B cell (primary cell): ENCODE measurements at regions not wholly inside any gene's neighbourhood (a gene's known extent, or its start where the extent isn't known, plus 50 kb on each side); places are given as distances from the start of the nearest gene placed in this dataset.

ENCODE experiments used
- ATAC-seq: fragments of 200-7000 bp; cut with Tn5 transposase; one replicate; pipeline ENCODE4 v1.10.0; 2021; ENCODE audit warnings: low read depth, mild to moderate bottlenecking, moderate number of reproducible peaks, moderate library complexity
- CTCF ChIA-PET: fragments of 350-600 bp; sonication (Branson Sonifier 250); formaldehyde crosslinking; loops from one replicate; lab custom pipeline; 2021; ENCODE audit warnings: antibody characterized with exemption, inconsistent platforms; lab: Charles Lee
- POLR2A ChIA-PET: fragments of 350-600 bp; sonication (Branson Sonifier 250); formaldehyde crosslinking; loops from one replicate; lab custom pipeline; 2021; ENCODE audit warnings: antibody characterized with exemption; lab: Charles Lee
- DNase-seq: peaks from one replicate; pipeline ENCODE4 v3.0.0; 2013
- H2AFZ ChIP-seq: 2 replicates; pipeline ENCODE4 v1.6.1; 2012; ENCODE audit warnings: mild to moderate bottlenecking, low read depth, low read length; ENCODE audit not compliant: insufficient read depth, poor library complexity, severe bottlenecking
- H3K27ac ChIP-seq, 2 donors: 1 replicate in 1 of 2; 2 replicates in 1 of 2; pipeline ENCODE4 v1.5.1; 2012 to 2013; ENCODE audit warnings: low read length in 2 of 2, mild to moderate bottlenecking in 2 of 2, moderate library complexity in 1 of 2
- H3K27me3 ChIP-seq, 4 experiments: fragments of 200-600 bp in 1 of 4; sonication (generic) in 1 of 4; replicated peaks in 1 of 4; 1 replicate in 2 of 4; 2 replicates in 2 of 4; pipeline versions ENCODE4 v1.6.1 to v1.7.0; 2013 to 2016; ENCODE audit warnings: low read length in 3 of 4, mild to moderate bottlenecking in 2 of 4, mixed read lengths in 1 of 4, moderate library complexity in 1 of 4; ENCODE audit not compliant: insufficient read depth in 4 of 4, control insufficient read depth in 3 of 4; ENCODE audit errors: control extremely low read depth in 1 of 4
- H3K36me3 ChIP-seq, 2 experiments: replicated peaks in 1 of 2; 1 replicate in 1 of 2; 2 replicates in 1 of 2; pipeline versions ENCODE4 v1.6.1 to v1.7.1; 2013; ENCODE audit warnings: low read length in 1 of 2; ENCODE audit not compliant: insufficient read depth in 2 of 2, control insufficient read depth in 1 of 2; ENCODE audit errors: control extremely low read depth in 1 of 2, extremely low read depth in 1 of 2
- H3K4me1 ChIP-seq, 2 donors: fragments of 200-600 bp in 1 of 2; sonication (generic) in 1 of 2; 1 replicate in 1 of 2; 2 replicates in 1 of 2; pipeline versions ENCODE4 v1.5.1 to v1.6.1; 2013 to 2017; ENCODE audit warnings: low read length in 2 of 2; ENCODE audit not compliant: control insufficient read depth in 2 of 2, insufficient read depth in 2 of 2
- H3K4me2 ChIP-seq: replicated peaks from 2 replicates; pipeline ENCODE3; 2012; ENCODE audit warnings: mild to moderate bottlenecking, low read depth, low read length; ENCODE audit not compliant: poor library complexity, severe bottlenecking
- H3K4me3 ChIP-seq, 5 experiments: fragments of 200-600 bp in 1 of 5; sonication (generic) in 1 of 5; 1 replicate in 3 of 5; 2 replicates in 2 of 5; pipeline versions ENCODE4 v1.5.1 to v1.7.0; 2011 to 2016; ENCODE audit warnings: low read length in 4 of 5, mild to moderate bottlenecking in 4 of 5, low read depth in 2 of 5, control low read depth in 1 of 5, moderate library complexity in 1 of 5; ENCODE audit not compliant: insufficient read depth in 1 of 5; ENCODE audit errors: control extremely low read depth in 1 of 5, extremely low read depth in 1 of 5
- H3K79me2 ChIP-seq: fragments of 200-600 bp; sonication (generic); one replicate; pipeline ENCODE4 v1.6.0; 2016; ENCODE audit warnings: low read length; ENCODE audit not compliant: control insufficient read depth, insufficient read depth
- H3K9ac ChIP-seq: fragments of 200-600 bp; sonication (generic); 2 replicates; pipeline ENCODE4 v1.6.1; 2017; ENCODE audit warnings: mild to moderate bottlenecking, low read length, moderate library complexity
- H3K9me3 ChIP-seq, 3 donors: one replicate each; pipeline versions ENCODE4 v1.6.1 to v1.7.1; 2013; ENCODE audit warnings: low read length in 2 of 3; ENCODE audit not compliant: control insufficient read depth in 2 of 3, insufficient read depth in 1 of 3; ENCODE audit errors: control extremely low read depth in 1 of 3
- H4K20me1 ChIP-seq: 2 replicates; pipeline ENCODE4 v1.6.0; 2012; ENCODE audit warnings: mild to moderate bottlenecking, low read length; ENCODE audit not compliant: insufficient read depth, control insufficient read depth, poor library complexity, severe bottlenecking
- H3K27ac Mint-ChIP-seq: one replicate; pipeline ENCODE4 v1.8.0; 2021; ENCODE audit warnings: mixed read lengths
- H3K27me3 Mint-ChIP-seq: one replicate; pipeline ENCODE4 v1.8.0; 2021; ENCODE audit warnings: mixed read lengths
- H3K4me1 Mint-ChIP-seq: one replicate; pipeline ENCODE4 v1.8.0; 2021; ENCODE audit warnings: mixed read lengths
- H3K4me3 Mint-ChIP-seq: one replicate; pipeline ENCODE4 v1.8.0; 2021; ENCODE audit warnings: mixed read lengths
- H3K9me3 Mint-ChIP-seq: one replicate; pipeline ENCODE4 v1.8.0; 2022; ENCODE audit warnings: mixed read lengths; ENCODE audit not compliant: insufficient read depth
- EZH2 ChIP-seq: IDR thresholded peaks from 2 replicates; pipeline ENCODE4 v1.6.1; 2012; ENCODE audit warnings: borderline replicate concordance, low read depth, mild to moderate bottlenecking, moderate library complexity, low read length; ENCODE audit not compliant: insufficient read depth, poor library complexity, severe bottlenecking
- whole genome bisulfite sequencing: methylation state at CpG from one replicate; pipeline ENCODE4 v1.1.5; 2013; ENCODE audit warnings: missing lambda C conversion rate; ENCODE audit not compliant: insufficient coverage; 5-methylcytosine and 5-hydroxymethylcytosine counted together
- intact Hi-C: fragments of 100-400 bp; cut with micrococcal nuclease; formaldehyde crosslinking; loops from one replicate; pipeline ENCODE4 v1.10.0; 2022
- TF ChIP-seq, protein P1 (sequence below): fragments of 200-600 bp; IDR thresholded peaks from one replicate; pipeline ENCODE4 v1.8.0; 2022; ENCODE audit warnings: antibody characterized with exemption, mild to moderate bottlenecking

DNA sequence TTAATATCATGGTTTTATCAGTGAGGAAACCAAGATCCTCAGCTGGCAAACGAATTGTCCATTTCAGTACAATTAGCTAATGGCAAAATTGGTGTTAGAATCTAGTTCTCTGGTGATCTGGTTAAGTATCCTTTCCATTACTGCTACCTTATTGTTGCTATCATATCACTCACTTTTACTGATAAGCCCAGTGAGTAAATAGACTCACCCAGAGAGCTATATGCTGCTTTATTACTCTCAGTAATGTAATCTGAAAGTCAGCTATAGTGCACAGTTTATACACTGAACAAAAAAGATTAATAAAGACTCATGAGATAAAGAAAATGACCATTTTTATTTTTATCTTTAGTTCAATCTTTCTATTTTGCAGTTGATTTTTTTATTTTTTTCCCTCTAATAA is 95.0 kb downstream of the DMAC1 start:
- no peaks in the 10 kb centered on the region for H4K20me1 ChIP-seq
- CTCF ChIA-PET, result no interaction called here
- no peaks in the 10 kb centered on the region for H3K36me3 ChIP-seq
- H3K27ac ChIP-seq, result no peak overlapping the region
- DNase-seq (no peak), ATAC-seq (no peak)
- no peak overlapping the region for H3K27ac Mint-ChIP-seq
- H3K4me2 ChIP-seq, result no peak overlapping the region
- H2AFZ ChIP-seq, result no peak overlapping the region
- no peaks in the 10 kb centered on the region for H3K9me3 ChIP-seq
- no peak overlapping the region for H3K9ac ChIP-seq
- no peak overlapping the region for H3K4me3 Mint-ChIP-seq
- no peaks in the 10 kb centered on the region for H3K79me2 ChIP-seq
- no CpG with 5 or more reads among the region's 1 CpG for WGBS
- no peaks in the 10 kb centered on the region for H3K27me3 ChIP-seq
- no peaks in the 10 kb centered on the region for H3K4me1 Mint-ChIP-seq
- intact Hi-C loops, result no loop called here
- no peak for TF ChIP-seq EZH2
- TF ChIP-seq, protein P1, sequence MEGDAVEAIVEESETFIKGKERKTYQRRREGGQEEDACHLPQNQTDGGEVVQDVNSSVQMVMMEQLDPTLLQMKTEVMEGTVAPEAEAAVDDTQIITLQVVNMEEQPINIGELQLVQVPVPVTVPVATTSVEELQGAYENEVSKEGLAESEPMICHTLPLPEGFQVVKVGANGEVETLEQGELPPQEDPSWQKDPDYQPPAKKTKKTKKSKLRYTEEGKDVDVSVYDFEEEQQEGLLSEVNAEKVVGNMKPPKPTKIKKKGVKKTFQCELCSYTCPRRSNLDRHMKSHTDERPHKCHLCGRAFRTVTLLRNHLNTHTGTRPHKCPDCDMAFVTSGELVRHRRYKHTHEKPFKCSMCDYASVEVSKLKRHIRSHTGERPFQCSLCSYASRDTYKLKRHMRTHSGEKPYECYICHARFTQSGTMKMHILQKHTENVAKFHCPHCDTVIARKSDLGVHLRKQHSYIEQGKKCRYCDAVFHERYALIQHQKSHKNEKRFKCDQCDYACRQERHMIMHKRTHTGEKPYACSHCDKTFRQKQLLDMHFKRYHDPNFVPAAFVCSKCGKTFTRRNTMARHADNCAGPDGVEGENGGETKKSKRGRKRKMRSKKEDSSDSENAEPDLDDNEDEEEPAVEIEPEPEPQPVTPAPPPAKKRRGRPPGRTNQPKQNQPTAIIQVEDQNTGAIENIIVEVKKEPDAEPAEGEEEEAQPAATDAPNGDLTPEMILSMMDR, result no peak
- H3K4me1 ChIP-seq, result no peaks in the 10 kb centered on the region
- H3K9me3 Mint-ChIP-seq, result no peaks in the 10 kb centered on the region
- POLR2A ChIA-PET, result no interaction called here
- no peak overlapping the region for H3K4me3 ChIP-seq
- H3K27me3 Mint-ChIP-seq, result peaks cover 29% of the 10 kb centered on the region

DNA sequence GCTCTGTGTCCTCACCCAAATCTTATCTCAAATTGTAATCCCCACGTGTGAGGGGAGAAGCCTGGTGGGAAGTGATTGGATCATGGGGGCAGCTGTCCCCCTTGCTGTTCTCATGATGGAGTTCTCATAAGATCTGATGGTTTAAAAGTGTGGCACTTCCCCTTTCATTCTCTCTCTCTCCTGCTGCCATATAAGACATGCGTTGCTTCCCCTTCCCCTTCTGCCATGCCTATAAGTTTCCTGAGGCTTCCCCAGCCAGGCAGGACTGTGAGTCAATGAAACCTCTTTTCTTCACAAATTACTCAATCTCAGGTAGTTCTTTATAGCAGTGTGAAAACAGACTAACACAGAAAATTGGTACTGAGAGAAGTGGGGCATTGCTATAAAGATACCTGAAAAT is 107.7 kb downstream of the DMAC1 start:
- TF ChIP-seq, protein P1, result no peak
- TF ChIP-seq EZH2, result no peak
- Histone ChIP-seq H3K4me3 (no peak overlapping the region), H3K79me2 (no peaks in the 10 kb centered on the region), H3K4me1 (no peaks in the 10 kb centered on the region), H3K36me3 (no peaks in the 10 kb centered on the region), H4K20me1 (no peaks in the 10 kb centered on the region), H3K27me3 (no peaks in the 10 kb centered on the region), H3K4me2 (no peak overlapping the region), H2AFZ (no peak overlapping the region), H3K9me3 (peaks cover 0 to 4% (median 0%) of the 10 kb centered on the region in 3 donors), H3K27ac (no peak overlapping the region), H3K9ac (no peak overlapping the region)
- no peaks in the 10 kb centered on the region for H3K9me3 Mint-ChIP-seq
- H3K4me3 Mint-ChIP-seq, result no peak overlapping the region
- WGBS, result 17% methylated on average over 1 of the region's 2 CpGs
- POLR2A ChIA-PET, result no interaction called here
- ATAC-seq (no peak), DNase-seq (no peak)
- CTCF ChIA-PET, result no interaction called here
- H3K27ac Mint-ChIP-seq, result no peak overlapping the region
- intact Hi-C loops, result no loop called here
- no peaks in the 10 kb centered on the region for H3K27me3 Mint-ChIP-seq
- H3K4me1 Mint-ChIP-seq, result no peaks in the 10 kb centered on the region
